GM21786 (cell line): ENCODE measurements at regions not wholly inside any gene's neighbourhood (a gene's known extent, or its start where the extent isn't known, plus 50 kb on each side); places are given as distances from the start of the nearest gene placed in this dataset.
"Not testable (repeated sequence)": the region's sequence is repeated elsewhere in the genome, so short reads cannot be mapped to it uniquely, and the experiment has no call there.

Experiments used
- ATAC-seq: cut with Tn5 transposase; IDR thresholded peaks from one replicate; pipeline ENCODE4 v1.9.1; 2021; ENCODE audit not compliant: unreplicated experiment

DNA sequence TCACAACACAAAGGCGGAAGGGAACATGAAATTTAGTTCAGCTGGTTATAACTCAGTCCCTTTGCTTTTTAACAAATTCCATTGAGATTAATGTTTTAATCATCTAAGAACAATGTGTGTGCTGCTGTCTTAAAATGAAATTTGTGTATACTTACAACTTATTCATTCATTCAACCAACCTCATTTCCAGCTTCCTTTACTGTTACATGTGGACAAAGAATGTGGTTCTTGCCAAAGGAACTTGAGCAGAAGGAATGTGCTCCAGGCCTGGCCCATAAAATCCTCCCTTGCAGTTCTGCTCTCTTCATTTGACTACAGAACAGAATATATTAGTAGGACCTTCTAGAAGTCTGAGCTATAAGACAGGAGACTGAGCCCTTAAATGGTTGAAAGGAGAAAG is 176.8 kb upstream of the GLRA2 start:
- ATAC-seq, result no peak

DNA sequence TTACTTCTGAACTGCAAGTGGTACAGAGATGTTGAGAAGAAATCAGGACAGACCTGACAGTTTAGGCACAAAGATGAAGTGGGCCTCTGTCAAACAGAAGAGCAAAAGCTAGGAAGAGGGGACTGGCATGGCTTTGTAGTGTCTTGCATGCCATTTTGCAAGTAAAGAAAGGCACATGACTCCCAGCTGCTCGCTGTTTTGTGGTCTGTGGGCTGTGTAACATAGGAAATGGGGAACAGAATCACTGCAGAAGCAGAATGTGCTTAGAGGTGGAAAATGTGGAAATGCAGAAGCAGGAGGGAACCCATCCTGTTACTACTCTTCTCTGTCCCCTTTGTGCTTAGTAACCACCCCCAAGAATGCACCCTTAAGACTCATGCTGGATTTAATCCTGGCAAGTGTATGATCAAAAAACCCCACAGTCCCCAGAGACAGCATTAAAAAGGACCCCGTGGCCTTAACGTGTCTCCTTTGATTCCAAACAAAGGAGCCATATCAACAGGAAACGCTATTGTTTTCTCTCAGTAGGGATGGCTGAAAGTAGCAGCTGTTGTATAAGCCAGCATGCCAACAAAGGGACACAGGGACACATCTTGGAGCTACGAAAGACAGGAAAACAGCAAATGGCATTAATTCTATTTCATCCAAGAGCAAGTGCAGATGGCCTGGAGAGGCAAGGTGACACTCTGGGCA is 177.6 kb upstream of the GLRA2 start:
- no peak for ATAC-seq

DNA sequence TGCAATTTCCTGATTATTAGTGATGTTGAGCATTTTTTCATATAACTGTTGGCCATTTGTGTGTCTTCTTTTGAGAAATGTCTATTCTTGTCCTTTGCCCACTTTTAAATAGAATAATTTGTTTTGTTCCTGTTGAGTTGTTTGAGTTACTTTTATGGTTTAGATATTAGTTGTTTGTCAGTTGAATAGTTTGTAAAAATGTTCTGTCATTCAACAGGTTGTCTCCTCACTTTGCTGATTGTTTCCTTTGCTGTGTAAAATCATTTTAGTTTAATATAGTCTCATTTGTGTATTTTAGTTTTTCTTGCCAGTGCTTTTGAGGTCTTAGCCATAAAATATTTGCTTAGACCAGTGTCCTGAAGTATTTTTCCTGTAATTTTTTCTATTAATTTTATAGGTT is 181.8 kb upstream of the GLRA2 start:
- no peak for ATAC-seq

DNA sequence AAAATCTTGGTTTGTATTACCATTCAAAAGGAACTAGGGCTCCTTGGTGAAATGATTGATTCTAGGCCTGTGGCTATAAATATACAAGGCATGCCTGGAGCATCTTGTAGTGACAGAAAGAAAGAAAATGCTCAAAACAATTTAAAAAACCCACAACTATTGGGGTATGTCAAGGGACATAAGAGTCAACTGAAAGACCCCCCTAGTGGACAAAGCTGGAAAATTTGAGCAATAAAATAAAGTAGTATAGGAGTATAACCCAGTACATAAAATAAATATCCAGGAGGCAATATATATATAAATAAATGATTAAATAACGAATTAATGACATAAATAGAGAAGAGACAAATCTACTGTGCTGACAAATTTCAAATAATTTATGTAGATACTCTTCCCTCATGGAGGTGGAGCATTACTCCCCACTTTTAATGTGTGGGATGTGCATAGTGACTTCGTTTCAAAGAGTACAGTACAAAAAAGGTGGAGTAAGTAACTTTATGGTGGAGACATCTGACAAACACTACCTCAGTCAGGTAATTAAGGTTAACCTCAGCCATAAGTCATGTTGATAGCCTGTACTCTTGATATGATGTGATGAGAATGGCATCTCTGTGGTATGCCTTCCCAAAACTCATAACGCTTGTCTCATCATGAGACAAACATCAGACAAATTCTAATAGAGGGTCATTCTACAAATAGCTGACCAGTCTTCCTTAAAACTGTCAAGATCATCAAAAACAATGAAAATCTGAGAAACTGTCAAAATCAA is 185.0 kb upstream of the GLRA2 start:
- ATAC-seq, result no peak

DNA sequence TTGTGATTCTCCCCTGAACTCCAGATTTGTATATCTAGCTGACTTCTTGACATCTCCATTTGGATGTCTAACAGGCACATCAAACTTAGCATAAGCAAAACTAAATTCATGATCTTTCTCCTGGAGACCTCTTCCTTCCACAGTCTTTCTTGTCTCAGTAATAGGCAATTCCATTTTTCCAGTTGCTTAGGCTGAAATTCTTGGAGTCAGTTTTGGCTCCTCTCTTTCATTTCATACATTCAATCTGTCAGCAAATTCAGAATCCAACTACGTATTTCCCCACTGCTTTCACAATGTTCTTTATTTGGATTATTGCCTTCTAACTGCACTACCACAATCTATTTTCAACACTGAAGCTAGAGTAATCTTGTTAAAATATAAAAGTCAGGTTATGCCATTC is 219.9 kb upstream of the GLRA2 start:
- ATAC-seq, result no peak

DNA sequence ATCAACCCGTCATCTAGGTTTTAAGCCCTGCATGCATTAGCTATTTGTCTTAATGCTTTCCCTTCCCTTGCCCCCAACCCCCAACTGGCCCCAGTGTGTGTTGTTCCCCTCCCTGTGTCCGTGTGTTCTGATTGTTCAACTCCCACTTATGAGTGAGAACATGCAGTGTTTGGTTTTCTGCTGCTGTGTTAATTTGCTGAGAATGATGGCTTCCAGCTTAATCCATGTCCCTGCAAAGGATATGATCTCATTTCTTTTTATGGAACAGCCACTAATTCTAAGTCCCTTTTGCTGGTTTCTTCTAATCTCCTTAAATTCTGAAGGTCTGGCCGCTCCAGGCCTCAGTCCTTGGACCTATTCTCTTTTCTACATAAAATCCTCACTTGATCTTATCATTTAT is 220.4 kb upstream of the GLRA2 start:
- ATAC-seq, result not testable (repeated sequence)

DNA sequence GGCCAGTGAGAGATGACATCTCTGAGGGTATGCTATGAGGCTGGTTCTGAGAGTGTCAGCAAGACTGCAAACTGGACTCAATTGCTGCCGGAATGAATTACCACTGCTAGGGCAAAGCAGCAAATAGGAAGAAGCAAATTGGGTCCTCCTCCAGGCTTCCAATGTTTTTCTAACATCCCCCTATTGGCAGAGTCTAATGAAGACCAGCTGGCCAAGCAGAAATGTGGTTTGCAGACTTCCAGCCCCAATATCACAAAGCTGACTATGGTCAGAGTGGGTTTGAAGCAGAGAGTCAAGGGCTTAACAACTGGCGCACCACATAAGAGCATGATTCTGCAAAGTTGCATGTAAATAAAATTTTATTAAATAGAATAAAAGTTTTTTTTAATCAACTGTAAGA is 225.4 kb upstream of the GLRA2 start:
- ATAC-seq, result no peak

DNA sequence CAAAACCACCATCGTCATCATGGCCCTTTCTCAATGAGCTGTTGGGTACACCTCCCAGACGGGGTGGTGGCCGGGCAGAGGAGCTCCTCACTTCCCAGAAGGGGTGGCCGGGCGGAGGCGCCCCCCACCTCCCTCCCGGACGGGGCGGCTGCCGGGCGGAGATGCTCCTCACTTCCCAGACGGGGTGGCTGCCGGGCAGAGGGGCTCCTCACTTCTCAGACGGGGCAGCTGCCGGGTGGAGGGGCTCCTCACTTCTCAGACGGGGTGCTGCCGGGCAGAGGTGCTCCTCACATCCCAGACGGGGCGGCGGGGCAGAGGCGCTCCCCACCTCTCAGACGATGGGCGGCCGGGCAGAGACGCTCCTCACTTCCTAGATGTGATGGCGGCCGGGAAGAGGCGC is 226.8 kb upstream of the GLRA2 start:
- not testable (repeated sequence) for ATAC-seq

DNA sequence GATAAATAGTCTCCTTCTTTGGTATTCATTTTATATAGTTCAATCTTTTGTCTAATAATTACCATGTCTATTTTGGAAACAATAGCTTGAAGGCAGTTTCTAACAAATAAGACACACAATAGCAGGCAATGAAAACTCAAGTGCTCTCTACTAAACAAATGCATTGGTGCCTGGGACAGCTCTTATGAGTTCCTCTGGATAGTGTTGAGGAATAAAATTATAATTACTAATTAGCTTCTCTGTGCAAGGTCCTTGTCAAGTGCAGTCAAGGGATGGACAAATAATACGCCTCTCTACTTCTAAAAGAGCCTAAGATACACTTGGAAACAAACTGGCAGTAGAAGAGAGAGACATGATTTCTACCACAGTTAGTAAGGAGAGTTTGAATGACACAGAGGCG is 229.0 kb upstream of the GLRA2 start:
- no peak for ATAC-seq

DNA sequence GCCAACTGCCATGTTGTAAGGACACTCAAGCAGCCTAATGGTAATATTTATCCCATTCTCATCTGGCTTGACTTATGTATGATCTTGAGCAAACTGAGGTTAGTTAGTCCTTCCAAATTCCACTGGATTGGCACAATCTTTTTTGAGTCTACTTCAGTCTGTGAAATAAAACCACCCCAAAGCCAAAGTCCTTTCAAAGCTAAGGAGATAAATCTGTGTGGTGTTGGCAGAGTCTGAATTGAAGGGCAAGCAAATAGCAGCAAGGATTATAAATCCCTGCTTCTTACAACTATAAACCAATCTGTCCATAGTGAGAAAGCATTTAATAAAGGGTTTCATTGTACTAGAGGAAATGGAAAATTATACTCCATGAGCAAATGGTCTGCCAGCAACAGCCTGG is 233.9 kb upstream of the GLRA2 start:
- no peak for ATAC-seq

DNA sequence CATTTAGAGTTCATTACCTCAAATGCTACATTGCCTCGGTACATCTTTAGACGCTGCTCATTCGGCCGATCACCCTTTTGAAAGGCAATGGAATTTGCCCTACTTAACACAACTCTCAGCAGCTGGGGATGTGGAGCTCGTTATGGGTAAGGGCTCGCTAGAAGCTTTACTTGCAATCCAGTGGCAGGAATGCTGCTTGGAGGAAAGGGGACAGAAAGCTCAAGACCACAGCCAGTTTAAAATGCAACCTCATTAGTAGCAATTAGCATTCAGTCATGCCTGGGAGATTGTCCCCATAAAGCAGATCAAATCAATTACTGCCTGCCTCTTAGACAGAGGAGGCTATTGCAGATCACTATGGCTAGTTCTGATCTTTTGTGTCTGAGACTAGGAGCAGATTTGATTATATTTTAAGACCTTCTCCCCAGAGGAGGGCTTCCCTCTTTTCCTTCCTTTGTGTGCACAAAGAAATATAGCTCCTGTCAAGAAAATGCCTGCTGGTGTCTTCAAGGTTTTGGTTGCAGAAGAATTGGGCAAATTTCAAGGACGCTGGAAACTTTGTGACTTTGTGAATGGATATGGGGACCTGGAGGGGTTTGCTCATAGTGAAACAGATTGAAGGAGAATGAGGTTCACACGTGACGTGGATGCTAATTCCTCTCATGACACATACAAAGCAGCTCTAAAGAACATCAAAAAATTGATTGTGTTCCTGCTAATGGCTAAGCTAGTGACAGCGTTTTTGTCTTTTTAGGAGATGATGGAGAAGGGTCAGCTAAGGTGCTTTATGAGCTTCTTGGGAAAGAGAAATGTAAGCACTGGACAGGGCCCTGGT is 237.5 kb upstream of the GLRA2 start:
- no peak for ATAC-seq

DNA sequence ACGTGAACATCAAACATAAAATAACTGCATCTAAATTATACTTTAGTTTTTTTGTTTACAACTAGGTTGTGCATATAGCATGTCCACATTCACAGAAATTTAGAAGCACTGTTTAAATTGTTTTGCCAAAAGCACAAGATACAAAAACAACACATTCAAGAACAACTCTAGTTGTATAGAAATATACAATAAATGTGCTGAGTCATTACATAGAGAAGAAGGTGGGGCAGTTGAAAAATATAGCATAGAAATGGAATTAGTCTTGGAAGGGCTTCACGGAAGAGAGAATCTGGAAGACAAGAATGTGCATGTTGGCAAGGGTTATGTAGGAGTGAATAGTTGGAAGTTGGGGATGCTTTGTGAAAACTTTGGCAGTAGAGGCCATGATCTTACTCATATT is 239.0 kb upstream of the GLRA2 start:
- ATAC-seq, result no peak

DNA sequence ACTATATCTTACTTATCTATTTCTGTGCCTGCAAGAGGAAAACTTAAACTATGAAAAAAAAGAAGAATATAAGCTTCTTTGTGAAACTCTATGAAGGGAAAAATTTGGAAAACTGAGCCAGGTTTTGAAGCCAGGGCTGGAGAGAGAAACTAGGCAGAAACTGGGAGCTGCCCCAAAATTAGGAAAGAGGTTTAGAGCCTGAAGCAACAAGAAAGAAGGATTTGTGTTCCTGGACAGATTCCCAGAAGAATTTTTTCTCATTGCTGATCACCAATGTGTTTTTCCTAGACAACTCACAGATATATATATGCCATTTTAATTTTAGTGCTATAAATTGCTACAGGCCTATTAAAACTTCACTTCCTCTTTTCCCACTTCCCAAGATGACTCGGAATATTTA is 245.0 kb upstream of the GEMIN8 start:
- no peak for ATAC-seq

DNA sequence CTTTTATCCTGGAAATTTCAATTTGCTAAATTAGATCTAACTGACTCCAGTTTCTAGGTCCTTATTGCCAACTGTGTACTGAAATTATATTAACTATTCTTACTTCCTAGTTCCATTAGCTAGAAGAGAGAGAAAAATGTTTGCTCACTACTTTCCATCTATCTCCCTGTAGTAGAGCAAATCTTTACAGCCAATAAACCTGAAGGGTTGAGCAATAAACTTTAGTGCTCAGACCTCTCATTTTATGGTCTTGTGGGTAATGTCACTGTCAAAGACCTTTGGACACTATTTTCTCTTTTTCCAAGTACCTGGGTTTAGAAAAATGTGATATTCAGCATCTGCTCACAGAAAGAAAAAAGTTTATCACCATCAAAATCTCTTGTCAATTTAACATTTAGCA is 237.5 kb upstream of the GEMIN8 start:
- ATAC-seq, result no peak

DNA sequence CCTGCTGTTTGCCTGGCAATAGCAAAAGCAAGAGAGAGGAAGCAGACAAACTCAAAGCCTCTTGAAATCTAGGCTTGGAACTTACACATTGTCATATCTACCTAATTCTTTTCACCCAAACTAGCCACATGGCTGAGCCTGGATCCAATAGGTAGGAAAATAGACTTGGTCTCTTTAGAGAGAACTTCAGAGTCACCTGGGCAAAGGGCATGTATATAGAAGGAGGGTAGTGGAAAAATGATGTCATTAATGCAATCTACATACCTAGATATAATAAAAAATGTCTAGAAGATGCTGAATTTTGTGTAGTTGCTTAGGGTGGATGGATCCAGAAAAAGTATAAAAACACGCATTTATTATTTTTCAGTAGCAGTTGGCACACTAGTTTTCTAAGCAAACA is 237.0 kb upstream of the GEMIN8 start:
- no peak for ATAC-seq

DNA sequence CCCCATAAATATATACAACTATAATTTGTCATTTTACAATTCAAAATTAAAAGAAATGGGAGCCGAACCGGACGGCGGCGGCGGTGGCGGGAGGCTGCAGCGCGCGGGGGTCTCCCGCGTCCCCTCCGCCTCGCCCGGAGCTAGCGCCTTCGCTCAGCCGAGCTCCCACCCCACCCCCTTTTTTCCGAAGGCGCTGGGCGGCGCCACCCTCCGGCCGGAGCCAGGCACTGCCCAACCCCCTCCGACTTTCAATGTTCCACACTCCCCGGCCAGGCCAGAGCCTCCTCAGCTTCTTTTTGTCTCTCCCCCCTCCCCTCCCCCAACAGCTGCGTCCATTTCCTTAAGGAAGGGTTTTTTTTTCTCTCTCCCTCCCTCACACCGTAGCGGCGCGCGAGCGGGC is 214.1 kb upstream of the GEMIN8 start:
- no peak for ATAC-seq

DNA sequence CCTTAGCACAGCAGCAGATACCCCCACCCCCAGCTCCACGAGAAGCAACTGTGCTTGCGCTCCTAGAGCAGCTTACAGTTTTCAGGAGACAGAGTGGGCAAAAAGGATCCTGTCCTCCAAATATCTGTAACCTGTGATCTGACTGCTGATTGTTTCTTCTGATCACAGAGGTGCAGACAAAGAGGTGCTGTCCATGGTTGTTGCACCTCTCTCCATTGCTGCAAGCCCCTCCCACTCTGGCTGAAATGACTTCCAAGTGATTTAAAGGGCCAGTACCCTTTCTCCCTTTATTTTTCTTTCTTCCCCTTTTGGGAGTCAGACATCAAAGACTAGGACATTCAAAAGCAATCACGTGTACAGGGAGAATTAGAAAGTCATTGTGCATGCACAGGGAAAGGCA is 205.3 kb upstream of the GEMIN8 start:
- no peak for ATAC-seq

DNA sequence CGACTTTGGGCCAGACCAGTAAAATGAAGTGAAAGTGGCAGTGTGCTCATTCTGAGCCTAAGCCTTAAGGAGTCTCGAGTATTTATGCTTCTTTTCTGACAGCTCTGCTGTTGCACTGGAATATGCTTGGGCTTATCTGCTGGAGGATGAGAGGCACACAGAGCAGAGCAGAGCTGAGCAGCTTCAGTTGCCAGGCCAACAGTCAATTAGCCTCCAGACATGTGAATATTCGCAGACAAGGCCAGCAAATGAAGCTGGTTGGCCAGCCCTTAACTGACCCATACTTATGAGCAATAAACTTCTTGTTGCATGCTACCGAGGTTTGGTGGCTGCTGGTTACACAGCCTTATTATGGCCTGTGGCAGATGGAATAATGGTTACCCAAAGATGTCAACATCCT is 203.0 kb upstream of the GEMIN8 start:
- ATAC-seq, result no peak

DNA sequence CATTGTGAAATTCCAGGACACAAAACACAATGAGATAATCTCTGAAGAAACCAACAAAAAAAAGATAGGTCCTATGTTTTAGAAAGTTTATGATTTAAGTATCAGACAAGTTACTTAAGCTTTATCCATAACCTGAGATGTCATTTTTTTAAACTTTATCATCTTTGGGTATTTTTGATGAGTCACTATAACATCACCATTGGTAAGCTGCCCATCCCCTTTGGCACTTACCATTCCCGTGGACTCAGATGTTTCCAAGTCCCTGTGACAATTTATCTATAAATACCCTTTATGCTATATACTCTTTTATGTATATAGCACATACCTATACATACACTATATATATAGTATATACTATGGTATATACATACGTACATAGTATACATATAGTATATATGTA is 198.9 kb upstream of the GEMIN8 start:
- ATAC-seq, result no peak

DNA sequence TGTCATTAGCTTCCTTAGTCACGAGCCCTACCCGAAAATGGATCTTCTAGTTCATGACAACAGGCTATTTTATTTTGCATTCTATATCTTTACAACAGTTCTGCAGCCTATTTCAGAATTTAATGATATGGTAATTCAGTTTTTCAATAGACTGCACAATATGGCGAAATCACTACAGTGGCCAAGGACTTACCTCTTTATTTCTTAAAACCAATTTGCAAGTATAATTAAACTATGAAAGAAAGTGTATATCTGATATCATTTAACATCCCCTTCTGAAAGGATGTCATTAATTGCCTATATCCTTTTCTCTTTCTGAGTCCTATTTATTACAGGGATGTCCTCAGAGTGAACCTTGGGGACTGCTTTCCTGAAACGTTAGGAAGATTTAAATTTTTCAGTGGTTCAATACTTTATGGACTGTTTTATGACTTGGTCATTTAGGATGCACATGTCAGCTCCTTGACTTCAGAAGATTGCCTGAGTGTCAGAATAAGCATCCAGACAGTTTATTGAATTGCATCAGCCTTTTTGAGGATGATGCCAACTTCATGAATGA is 190.8 kb upstream of the GEMIN8 start:
- no peak for ATAC-seq

DNA sequence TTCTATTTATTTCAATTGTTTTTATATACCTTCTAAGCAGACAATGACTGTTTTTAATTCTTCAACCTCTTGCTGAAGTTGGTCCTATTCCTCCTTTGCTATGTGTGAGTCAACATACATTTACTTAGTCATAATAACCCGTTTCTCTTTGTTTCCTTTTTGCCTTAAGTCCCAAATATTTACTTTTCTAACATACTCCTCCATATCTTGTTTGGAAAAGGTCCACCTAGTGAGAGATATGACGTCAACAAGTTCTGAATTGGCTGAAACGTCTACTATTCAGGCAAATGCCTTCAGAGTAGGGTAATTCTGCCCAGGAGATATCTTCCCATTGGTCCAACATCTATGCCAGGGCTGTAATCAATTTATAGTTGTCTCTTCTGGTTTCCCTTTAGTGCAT is 179.3 kb upstream of the GEMIN8 start:
- no peak for ATAC-seq

DNA sequence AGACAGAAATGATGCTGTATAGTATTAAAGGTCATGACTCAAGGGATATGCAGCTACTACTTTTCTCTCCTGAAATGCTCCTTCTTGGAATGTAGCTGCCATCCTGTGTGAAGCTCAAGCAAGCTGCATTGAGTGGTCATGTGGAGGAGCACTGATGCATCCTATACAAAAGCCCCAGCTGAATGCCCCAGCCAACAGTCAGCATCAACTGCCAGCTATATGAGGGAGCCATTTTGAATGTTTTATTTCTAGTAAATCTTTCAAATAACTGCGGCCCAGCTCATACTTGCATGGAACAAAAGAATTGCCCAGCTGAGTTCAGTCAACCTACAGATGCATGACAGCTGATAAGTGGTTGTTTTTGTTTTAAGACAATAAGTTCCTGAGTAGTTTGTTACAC is 165.0 kb upstream of the GEMIN8 start:
- ATAC-seq, result no peak
